ENCODE measurements at regions not wholly inside any gene's neighbourhood (a gene's known extent, or its start where the extent isn't known, plus 50 kb on each side); places are given as distances from the start of the nearest gene placed in this dataset.

DNA sequence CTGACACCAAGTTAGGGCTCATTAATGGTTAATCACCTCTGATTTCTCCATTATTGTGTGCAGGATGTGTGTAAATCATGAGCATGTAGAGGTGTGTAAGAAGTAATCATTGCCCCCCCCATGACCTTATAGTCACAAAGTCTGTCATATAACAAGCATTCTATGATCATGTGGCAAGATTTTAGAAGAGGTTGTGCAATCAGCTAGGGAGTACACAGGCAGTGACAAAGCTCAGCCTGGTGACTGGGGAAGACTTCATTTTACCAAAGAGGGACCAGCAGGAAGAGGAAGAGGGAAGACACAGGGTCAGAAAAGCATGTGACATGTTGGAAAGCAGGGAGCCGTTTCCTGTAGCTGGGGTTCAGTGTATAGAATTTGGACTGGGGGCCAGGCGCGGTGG lies 176.5 kb upstream of the LARGE1 start:
- TF ChIP-seq POLR2A (IDR thresholded peaks at IDR 0.05), result no peak
- no peak for TF ChIP-seq EP300 (IDR thresholded peaks at IDR 0.05)
- TF ChIP-seq, protein P1, sequence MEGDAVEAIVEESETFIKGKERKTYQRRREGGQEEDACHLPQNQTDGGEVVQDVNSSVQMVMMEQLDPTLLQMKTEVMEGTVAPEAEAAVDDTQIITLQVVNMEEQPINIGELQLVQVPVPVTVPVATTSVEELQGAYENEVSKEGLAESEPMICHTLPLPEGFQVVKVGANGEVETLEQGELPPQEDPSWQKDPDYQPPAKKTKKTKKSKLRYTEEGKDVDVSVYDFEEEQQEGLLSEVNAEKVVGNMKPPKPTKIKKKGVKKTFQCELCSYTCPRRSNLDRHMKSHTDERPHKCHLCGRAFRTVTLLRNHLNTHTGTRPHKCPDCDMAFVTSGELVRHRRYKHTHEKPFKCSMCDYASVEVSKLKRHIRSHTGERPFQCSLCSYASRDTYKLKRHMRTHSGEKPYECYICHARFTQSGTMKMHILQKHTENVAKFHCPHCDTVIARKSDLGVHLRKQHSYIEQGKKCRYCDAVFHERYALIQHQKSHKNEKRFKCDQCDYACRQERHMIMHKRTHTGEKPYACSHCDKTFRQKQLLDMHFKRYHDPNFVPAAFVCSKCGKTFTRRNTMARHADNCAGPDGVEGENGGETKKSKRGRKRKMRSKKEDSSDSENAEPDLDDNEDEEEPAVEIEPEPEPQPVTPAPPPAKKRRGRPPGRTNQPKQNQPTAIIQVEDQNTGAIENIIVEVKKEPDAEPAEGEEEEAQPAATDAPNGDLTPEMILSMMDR (IDR thresholded peaks at IDR 0.05), result no peak
- intact Hi-C loops (cut with DNase I), result no loop called here
- H3K36me3 ChIP-seq, result no peaks in the 10 kb centered on the region
- H3K27ac ChIP-seq, result no peak overlapping the region
- 88 to 92% (median 90%) methylated on average over 3 of the region's 3 CpGs for WGBS, 3 donors
- H3K4me1 ChIP-seq (ENCODE audit: insufficient read depth), result no peaks in the 10 kb centered on the region
- DNase-seq, result no peak
- no peak overlapping the region for H3K4me3 ChIP-seq
- no peaks in the 10 kb centered on the region for H3K27me3 ChIP-seq
- no peaks in the 10 kb centered on the region for H3K9me3 ChIP-seq

- TF ChIP-seq, protein P1 (IDR thresholded peaks at IDR 0.05), result no peak
- TF ChIP-seq POLR2A (IDR thresholded peaks at IDR 0.05), result no peak
- TF ChIP-seq EP300 (IDR thresholded peaks at IDR 0.05), result no peak
- WGBS, 3 donors, result 40 to 70% (median 64%) methylated on average over 1 of the region's 1 CpG
- Histone ChIP-seq H3K4me1 (ENCODE audit: insufficient read depth) (no peaks in the 10 kb centered on the region), H3K9me3 (no peaks in the 10 kb centered on the region), H3K27ac (no peak overlapping the region), H3K36me3 (no peaks in the 10 kb centered on the region), H3K4me3 (no peak overlapping the region), H3K27me3 (no peaks in the 10 kb centered on the region)
- intact Hi-C loops (cut with DNase I), result no loop called here
- DNase-seq, result no peak
Measured at GRCh38 chr22:34099278-34099677, 179.0 kb upstream of the LARGE1 start.

GRCh38 chr22:34102633-34103032 lies 182.4 kb upstream of the LARGE1 start:
- WGBS, 3 donors, result 63 to 70% (median 65%) methylated on average over 5 of the region's 5 CpGs
- Histone ChIP-seq H3K4me3 (no peak overlapping the region), H3K4me1 (ENCODE audit: insufficient read depth) (no peaks in the 10 kb centered on the region), H3K27me3 (no peaks in the 10 kb centered on the region), H3K9me3 (no peaks in the 10 kb centered on the region), H3K36me3 (no peaks in the 10 kb centered on the region), H3K27ac (no peak overlapping the region)
- intact Hi-C loops (cut with DNase I), result loop anchor here in 2 of 4 donors (10.0 kb wide), 2 partner anchors 178 to 798 kb away; partner anchors contain the start of gene LARGE1 (in 2 of the 2)
- TF ChIP-seq POLR2A (IDR thresholded peaks at IDR 0.05), result no peak
- TF ChIP-seq, protein P1 (IDR thresholded peaks at IDR 0.05), result no peak
- no peak for TF ChIP-seq EP300 (IDR thresholded peaks at IDR 0.05)
- DNase-seq, result no peak

DNA sequence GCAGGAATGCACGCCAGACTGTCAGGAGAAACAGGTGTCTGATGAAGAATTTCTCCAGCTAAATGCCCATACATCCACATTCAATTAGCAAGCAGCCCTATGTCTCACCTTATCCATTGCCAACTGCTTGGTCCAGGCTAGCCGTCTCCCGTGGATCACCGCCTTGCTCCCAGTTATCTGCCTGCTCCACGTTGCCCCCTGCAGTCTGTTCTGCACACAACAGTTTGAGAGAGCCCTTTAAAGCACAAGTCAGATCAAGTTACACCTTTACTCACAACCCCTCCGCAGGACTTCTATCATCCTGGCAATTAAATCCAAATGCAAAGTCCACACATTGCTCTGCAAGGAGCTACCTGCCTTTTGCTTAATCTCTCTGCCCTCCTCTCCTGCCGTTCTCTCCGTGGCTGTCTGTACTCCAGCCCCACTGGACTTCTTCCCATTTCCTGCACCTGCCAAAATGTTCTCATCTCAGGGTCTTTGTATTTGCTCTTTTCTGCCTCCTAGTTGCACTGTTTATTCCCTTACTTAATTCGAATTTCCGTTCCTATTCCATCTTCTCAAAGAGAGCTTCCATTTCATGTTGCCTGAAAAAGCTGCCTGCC lies 185.3 kb upstream of the LARGE1 start:
- no peaks in the 10 kb centered on the region for H3K27me3 ChIP-seq
- no peak overlapping the region for H3K27ac ChIP-seq
- H3K9me3 ChIP-seq, result no peaks in the 10 kb centered on the region
- H3K36me3 ChIP-seq, result no peaks in the 10 kb centered on the region
- TF ChIP-seq EP300 (IDR thresholded peaks at IDR 0.05), result no peak
- TF ChIP-seq, protein P1 (IDR thresholded peaks at IDR 0.05), result peak in 1 of 3 donors; percentile 16
- intact Hi-C loops (cut with DNase I), result loop anchor here in 2 of 4 donors (5.0 to 10.0 kb wide), 3 partner anchors 181 to 801 kb away; partner anchors contain the start of gene LARGE1 (in 2 of the 2)
- H3K4me3 ChIP-seq, result no peak overlapping the region
- peak; percentile 9 to 57 (median 44) for DNase-seq
- 5 to 9% (median 8%) methylated on average over 10 of the region's 10 CpGs for WGBS, 3 donors
- H3K4me1 ChIP-seq (ENCODE audit: insufficient read depth), result no peaks in the 10 kb centered on the region

Measured in ovary (tissue), 7 donors.